Endothelial cell (in vitro differentiated cells): ENCODE measurements at regions not wholly inside any gene's neighbourhood (a gene's known extent, or its start where the extent isn't known, plus 50 kb on each side); places are given as distances from the start of the nearest gene placed in this dataset.
"Not testable (repeated sequence)": the region's sequence is repeated elsewhere in the genome, so short reads cannot be mapped to it uniquely, and the experiment has no call there.

ENCODE experiments used
- DNase-seq: peaks from one replicate; pipeline ENCODE4 v3.0.0; 2021; ENCODE audit warnings: low spot score
- H3K27ac Mint-ChIP-seq: one replicate; pipeline ENCODE4 v1.8.0; 2021; ENCODE audit warnings: mixed read lengths, inconsistent platforms; ENCODE audit not compliant: unreplicated experiment
- H3K27me3 Mint-ChIP-seq: one replicate; pipeline ENCODE4 v1.8.0; 2021; ENCODE audit warnings: mild to moderate bottlenecking, moderate library complexity, mixed read lengths, inconsistent platforms; ENCODE audit not compliant: unreplicated experiment
- H3K36me3 Mint-ChIP-seq: one replicate; pipeline ENCODE4 v1.8.0; 2021; ENCODE audit warnings: mild to moderate bottlenecking, low read depth, mixed read lengths, inconsistent platforms; ENCODE audit not compliant: unreplicated experiment
- H3K4me1 Mint-ChIP-seq: one replicate; pipeline ENCODE4 v1.8.0; 2021; ENCODE audit warnings: mild to moderate bottlenecking, mixed read lengths, inconsistent platforms; ENCODE audit not compliant: unreplicated experiment
- H3K4me3 Mint-ChIP-seq: one replicate; pipeline ENCODE4 v1.8.0; 2021; ENCODE audit warnings: mild to moderate bottlenecking, mixed read lengths, inconsistent platforms; ENCODE audit not compliant: unreplicated experiment
- H3K9me3 Mint-ChIP-seq: one replicate; pipeline ENCODE4 v1.8.0; 2021; ENCODE audit warnings: mixed read lengths, inconsistent platforms; ENCODE audit not compliant: unreplicated experiment
- CTCF ChIP-seq: fragments of 200-600 bp; sonication (generic); IDR thresholded peaks from one replicate; pipeline ENCODE4 v1.5.0; 2021; ENCODE audit warnings: antibody characterized with exemption; ENCODE audit not compliant: unreplicated experiment

GRCh38 chr6:9028086-9028485 is 592.7 kb upstream of the SLC35B3 start:
- no peaks in the 10 kb centered on the region for H3K4me1 Mint-ChIP-seq
- H3K27ac Mint-ChIP-seq = no peak overlapping the region
- H3K9me3 Mint-ChIP-seq = no peaks in the 10 kb centered on the region
- no peak overlapping the region for H3K4me3 Mint-ChIP-seq
- H3K27me3 Mint-ChIP-seq = peaks cover 2% of the 10 kb centered on the region
- no peaks in the 10 kb centered on the region for H3K36me3 Mint-ChIP-seq
- no peak for TF ChIP-seq CTCF
- DNase-seq = no peak

GRCh38 chr6:9025796-9026394 is 590.5 kb upstream of the SLC35B3 start:
- no peak for DNase-seq
- no peaks in the 10 kb centered on the region for H3K36me3 Mint-ChIP-seq
- H3K27ac Mint-ChIP-seq = no peak overlapping the region
- no peak for TF ChIP-seq CTCF
- H3K27me3 Mint-ChIP-seq = no peaks in the 10 kb centered on the region
- H3K9me3 Mint-ChIP-seq = no peaks in the 10 kb centered on the region
- H3K4me3 Mint-ChIP-seq = no peak overlapping the region
- H3K4me1 Mint-ChIP-seq = no peaks in the 10 kb centered on the region

DNA sequence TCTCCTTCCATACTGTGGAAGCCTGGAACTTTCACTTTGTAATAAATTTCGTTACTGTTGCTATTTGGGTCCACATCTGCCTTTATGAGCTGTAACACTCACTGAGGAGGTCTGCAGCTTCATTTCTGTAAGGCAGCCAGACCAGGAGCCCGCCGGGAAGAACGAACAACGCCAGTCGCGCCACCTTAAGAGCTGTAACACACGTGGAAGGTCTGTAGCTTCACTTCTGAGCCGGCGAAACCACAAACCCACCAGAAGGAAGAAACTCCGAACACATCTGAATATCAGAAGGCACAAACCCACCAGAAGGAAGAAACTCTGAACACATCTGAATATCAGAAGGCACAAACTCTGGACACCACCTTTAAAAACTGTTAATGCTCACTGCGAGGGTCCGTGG is 589.9 kb upstream of the SLC35B3 start:
- no peaks in the 10 kb centered on the region for H3K9me3 Mint-ChIP-seq

DNA sequence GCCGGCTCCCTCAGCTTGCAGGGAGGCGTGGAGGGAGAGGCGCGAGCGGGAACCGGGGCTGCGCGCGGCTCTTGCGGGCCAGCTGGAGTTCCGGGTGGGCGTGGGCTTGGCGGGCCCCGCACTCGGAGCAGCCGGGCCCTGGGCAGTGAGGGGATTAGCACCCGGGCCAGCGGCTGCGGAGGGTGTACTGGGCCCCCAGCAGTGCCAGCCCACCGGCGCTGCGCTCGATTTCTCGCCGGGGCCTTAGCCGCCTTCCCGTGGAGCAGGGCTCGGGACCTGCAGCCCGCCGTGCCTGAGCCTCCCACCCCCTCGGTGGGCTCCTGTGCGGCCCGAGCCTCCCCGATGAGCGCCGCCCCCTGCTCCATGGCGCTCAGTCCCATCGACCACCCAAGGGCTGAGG is 588.9 kb upstream of the SLC35B3 start:
- not testable (repeated sequence) for H3K27me3 Mint-ChIP-seq, H3K4me1 Mint-ChIP-seq, H3K9me3 Mint-ChIP-seq, DNase-seq, H3K4me3 Mint-ChIP-seq, H3K27ac Mint-ChIP-seq, H3K36me3 Mint-ChIP-seq

More for the DNA sequence above, 589.9 kb upstream of the SLC35B3 start:
- Mint-ChIP-seq H3K36me3 (no peaks in the 10 kb centered on the region), H3K4me3 (no peak overlapping the region), H3K27ac (no peak overlapping the region), H3K27me3 (no peaks in the 10 kb centered on the region), H3K4me1 (no peaks in the 10 kb centered on the region)
- no peak for TF ChIP-seq CTCF
- DNase-seq = no peak

- Mint-ChIP-seq H3K27me3 (peaks cover 2% of the 10 kb centered on the region), H3K27ac (no peak overlapping the region), H3K36me3 (no peaks in the 10 kb centered on the region), H3K4me1 (no peaks in the 10 kb centered on the region), H3K9me3 (no peaks in the 10 kb centered on the region), H3K4me3 (no peak overlapping the region)
- DNase-seq = no peak
- TF ChIP-seq CTCF = no peak
These were observed 584.7 kb upstream of the SLC35B3 start for GRCh38 chr6:9020001-9020400.

DNA sequence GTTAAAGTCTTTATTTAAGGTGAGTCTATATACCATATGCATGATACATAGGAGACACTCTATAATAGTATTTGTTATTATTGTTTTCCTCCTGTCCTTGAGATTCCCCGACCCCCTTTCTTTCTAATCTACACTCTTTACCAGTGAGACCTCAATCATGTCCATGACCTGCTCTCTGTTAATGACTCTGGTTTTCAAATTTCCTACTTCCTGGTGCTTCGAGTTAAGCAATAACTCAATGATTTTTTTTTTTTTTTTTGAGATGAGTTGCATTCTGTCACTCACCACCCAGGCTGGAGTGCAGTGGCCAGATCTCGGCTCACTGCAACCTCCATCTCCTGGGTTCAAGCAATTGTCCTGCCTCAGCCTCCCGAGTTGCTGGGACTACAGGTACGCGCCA is 574.6 kb upstream of the SLC35B3 start:
- H3K27me3 Mint-ChIP-seq = peaks cover 2% of the 10 kb centered on the region
- TF ChIP-seq CTCF = no peak
- DNase-seq = no peak
- H3K27ac Mint-ChIP-seq = no peak overlapping the region
- H3K4me1 Mint-ChIP-seq = no peaks in the 10 kb centered on the region
- H3K4me3 Mint-ChIP-seq = no peak overlapping the region
- no peaks in the 10 kb centered on the region for H3K36me3 Mint-ChIP-seq
- H3K9me3 Mint-ChIP-seq = no peaks in the 10 kb centered on the region
